IMR-90 (cell line): ENCODE measurements at regions not wholly inside any gene's neighbourhood (a gene's known extent, or its start where the extent isn't known, plus 50 kb on each side); places are given as distances from the start of the nearest gene placed in this dataset.

Experiments used
- ATAC-seq: fragments of 200-7000 bp; cut with Tn5 transposase; 2 replicates; pipeline ENCODE4 v1.9.1; 2020; ENCODE audit warnings: low read depth, mild to moderate bottlenecking, moderate library complexity
- BruUV-seq: library from RNA; stranded (reverse); fragments of 400-500 nt; replicated peaks from 2 replicates; lab custom pipeline; 2021; lab: Mats Ljungman, UMichigan
- CTCF ChIA-PET: fragments of 300-600 bp; formaldehyde crosslinking; extraction: SDS; loops from one replicate; lab custom pipeline; 2021; ENCODE audit warnings: antibody characterized with exemption; lab: Yijun Ruan, JAX
- POLR2A ChIA-PET: fragments of 300-600 bp; sonication (Branson Sonifier 250); formaldehyde crosslinking; loops from one replicate; lab custom pipeline; 2022; ENCODE audit warnings: antibody characterized with exemption; ENCODE audit not compliant: unreplicated experiment; lab: Charles Lee
- DNase-seq: peaks from one replicate; pipeline ENCODE4 v3.0.0; 2013
- H2AFZ ChIP-seq: replicated peaks from 2 replicates; pipeline ENCODE3; 2013; ENCODE audit warnings: low read length, mild to moderate bottlenecking; ENCODE audit not compliant: poor library complexity
- H2AK5ac ChIP-seq: 2 replicates; pipeline ENCODE4 v1.6.1; 2013; ENCODE audit warnings: low read depth, low read length, inconsistent platforms
- H2AK9ac ChIP-seq: replicated peaks from 2 replicates; pipeline ENCODE3; 2013; ENCODE audit warnings: mild to moderate bottlenecking, low read depth, low read length, moderate library complexity; ENCODE audit not compliant: poor library complexity
- H2BK120ac ChIP-seq: 2 replicates; pipeline ENCODE4 v1.6.1; 2013; ENCODE audit warnings: low read depth, low read length, inconsistent platforms
- H2BK15ac ChIP-seq: 3 replicates; pipeline ENCODE4 v1.6.1; 2013; ENCODE audit warnings: low read depth, low read length, inconsistent platforms
- H2BK20ac ChIP-seq: 2 replicates; pipeline ENCODE4 v1.6.1; 2013; ENCODE audit warnings: low read depth, mild to moderate bottlenecking, inconsistent platforms, low read length, moderate library complexity
- H2BK5ac ChIP-seq: 2 replicates; pipeline ENCODE4 v1.6.1; 2013; ENCODE audit warnings: mild to moderate bottlenecking, low read depth, low read length, inconsistent platforms; ENCODE audit not compliant: poor library complexity, severe bottlenecking
- H3K14ac ChIP-seq: replicated peaks from 2 replicates; pipeline ENCODE4 v1.6.1; 2013; ENCODE audit warnings: low read depth, low read length, inconsistent platforms
- H3K18ac ChIP-seq: 2 replicates; pipeline ENCODE4 v1.6.1; 2013; ENCODE audit warnings: low read depth, low read length, control low read depth
- H3K23ac ChIP-seq: 2 replicates; pipeline ENCODE4 v1.6.1; 2013; ENCODE audit warnings: low read depth, low read length, inconsistent platforms
- H3K27ac ChIP-seq: 2 replicates; pipeline ENCODE4 v1.5.1; 2013; ENCODE audit warnings: mild to moderate bottlenecking, control low read depth, low read length; ENCODE audit not compliant: insufficient read depth
- H3K27me3 ChIP-seq: 2 replicates; pipeline ENCODE4 v1.6.1; 2013; ENCODE audit warnings: low read length; ENCODE audit not compliant: control insufficient read depth, insufficient read depth
- H3K36me3 ChIP-seq: 2 replicates; pipeline ENCODE4 v1.6.1; 2013; ENCODE audit warnings: low read length, mixed read lengths; ENCODE audit not compliant: control insufficient read depth, insufficient read depth
- H3K4ac ChIP-seq: 2 replicates; pipeline ENCODE4 v1.6.1; 2013; ENCODE audit warnings: low read depth, low read length, inconsistent platforms
- H3K4me1 ChIP-seq: 2 replicates; pipeline ENCODE4 v1.6.1; 2013; ENCODE audit warnings: low read length, mixed read lengths; ENCODE audit not compliant: control insufficient read depth, insufficient read depth
- H3K4me2 ChIP-seq: 2 replicates; pipeline ENCODE4 v1.6.1; 2013; ENCODE audit warnings: low read depth, mild to moderate bottlenecking, control low read depth, low read length, moderate library complexity
- H3K4me3 ChIP-seq: 2 replicates; pipeline ENCODE4 v1.5.1; 2013; ENCODE audit warnings: low read depth, mild to moderate bottlenecking, control low read depth, low read length, moderate library complexity; ENCODE audit not compliant: insufficient read depth
- H3K56ac ChIP-seq: 2 replicates; pipeline ENCODE4 v1.6.1; 2013; ENCODE audit warnings: low read length, inconsistent platforms; ENCODE audit not compliant: insufficient read depth; ENCODE audit errors: extremely low read depth
- H3K79me1 ChIP-seq, 2 experiments: 2 replicates each; pipeline ENCODE4 v1.6.1; 2013; ENCODE audit warnings: low read length in 2 of 2, inconsistent platforms in 1 of 2, low read depth in 1 of 2
- H3K9ac ChIP-seq: 2 replicates; pipeline ENCODE4 v1.6.1; 2013; ENCODE audit warnings: low read depth, low read length, control low read depth
- H3K9me1 ChIP-seq: 2 replicates; pipeline ENCODE4 v1.6.1; 2013; ENCODE audit warnings: low read length, inconsistent platforms; ENCODE audit not compliant: insufficient read depth
- H3K9me3 ChIP-seq: 2 replicates; pipeline ENCODE4 v1.6.1; 2013; ENCODE audit warnings: low read length; ENCODE audit not compliant: control insufficient read depth, insufficient read depth
- H4K20me1 ChIP-seq: 2 replicates; pipeline ENCODE4 v1.6.1; 2013; ENCODE audit warnings: low read length, inconsistent platforms; ENCODE audit not compliant: insufficient read depth
- H4K5ac ChIP-seq: 2 replicates; pipeline ENCODE4 v1.6.1; 2013; ENCODE audit warnings: mild to moderate bottlenecking, low read depth, low read length, control low read depth
- H4K8ac ChIP-seq, 2 experiments: 2 replicates each; pipeline ENCODE4 v1.6.1; 2013; ENCODE audit warnings: low read depth in 2 of 2, low read length in 2 of 2, control low read depth in 1 of 2, inconsistent platforms in 1 of 2
- H4K91ac ChIP-seq: 2 replicates; pipeline ENCODE4 v1.6.1; 2013; ENCODE audit warnings: low read depth, low read length, inconsistent platforms; ENCODE audit not compliant: insufficient read depth
- BHLHE40 ChIP-seq: fragments of 150-350 bp; IDR thresholded peaks from 2 replicates; pipeline ENCODE4 v1.6.1; 2016; ENCODE audit warnings: mild to moderate bottlenecking, low read depth, low read length
- CEBPB ChIP-seq: IDR thresholded peaks from 2 replicates; pipeline ENCODE4 v1.6.1; 2012; ENCODE audit warnings: low read depth, low read length, improper control_type of control experiment
- CHD1 ChIP-seq: IDR thresholded peaks from 2 replicates; pipeline ENCODE4 v1.6.1; 2012; ENCODE audit warnings: low read depth, low read length, improper control_type of control experiment
- CTCF ChIP-seq: conservative IDR thresholded peaks from 2 replicates; pipeline ENCODE4 v1.5.1; 2012; ENCODE audit warnings: mild to moderate bottlenecking, low read depth, low read length, improper control_type of control experiment
- ELK1 ChIP-seq: fragments of 150-350 bp; IDR thresholded peaks from 2 replicates; pipeline ENCODE4 v1.6.1; 2016; ENCODE audit warnings: low read depth, mild to moderate bottlenecking, low read length, moderate library complexity, borderline replicate concordance
- FOS ChIP-seq: fragments of 150-350 bp; IDR thresholded peaks from 2 replicates; pipeline ENCODE4 v1.6.1; 2016; ENCODE audit warnings: low read depth, low read length
- MAFK ChIP-seq: IDR thresholded peaks from 2 replicates; pipeline ENCODE4 v1.6.1; 2012; ENCODE audit warnings: low read depth, low read length, improper control_type of control experiment
- NFE2L2 ChIP-seq: fragments of 150-350 bp; IDR thresholded peaks from 2 replicates; pipeline ENCODE4 v1.6.1; 2016; ENCODE audit warnings: low read depth, mild to moderate bottlenecking, low read length
- RAD21 ChIP-seq: IDR thresholded peaks from 2 replicates; pipeline ENCODE4 v1.6.1; 2012; ENCODE audit warnings: low read length, improper control_type of control experiment
- RFX5 ChIP-seq: IDR thresholded peaks from 2 replicates; pipeline ENCODE4 v1.8.0; 2012; ENCODE audit warnings: low read depth, mild to moderate bottlenecking, low read length, moderate library complexity
- USF2 ChIP-seq: fragments of 150-350 bp; IDR thresholded peaks from 2 replicates; pipeline ENCODE4 v1.6.1; 2017; ENCODE audit warnings: mild to moderate bottlenecking, antibody characterized with exemption, low read length, low read depth
- WGBS, 2 experiments: methylation state at CpG; one replicate each; pipeline versions ENCODE4 v1.1.5 to v1.1.7; 2013; ENCODE audit warnings: missing lambda C conversion rate in 2 of 2; ENCODE audit not compliant: insufficient read length in 1 of 2; ENCODE audit errors: extremely low coverage in 2 of 2; 5-methylcytosine and 5-hydroxymethylcytosine counted together
- dilution Hi-C: fragments of 300-500 bp; cut with HindIII; formaldehyde crosslinking; loops from one replicate; pipeline ENCODE4 v1.14.3; 2018; ENCODE audit warnings: low sequenced_read_pairs; ENCODE audit not compliant: unreplicated experiment
- in situ Hi-C: fragments of 300-500 bp; cut with MboI; formaldehyde crosslinking; loops from 3 replicates; pipeline ENCODE4 v1.14.3; 2019; ENCODE audit warnings: low sequenced_read_pairs, inconsistent platforms, mixed read lengths
- intact Hi-C: fragments of 100-400 bp; cut with micrococcal nuclease; formaldehyde crosslinking; loops from 2 replicates; pipeline ENCODE4 v1.10.0; 2022

GRCh38 chr6:74152096-74152675 is 456.2 kb downstream of the CD109 start:
- no peak overlapping the region for H2AFZ ChIP-seq
- H3K36me3 ChIP-seq = no peaks in the 10 kb centered on the region
- H3K9ac ChIP-seq = no peak overlapping the region
- no peak overlapping the region for H3K27ac ChIP-seq
- no peak overlapping the region for H4K8ac ChIP-seq
- H3K56ac ChIP-seq = no peak overlapping the region
- H2AK5ac ChIP-seq = no peak overlapping the region
- intact Hi-C loops (no loop called here), dilution Hi-C loops (no loop called here), in situ Hi-C loops (no loop called here)
- WGBS, 2 experiments = no CpG with 5 or more reads among the region's 3 CpGs
- H3K9me1 ChIP-seq = no peaks in the 10 kb centered on the region
- ATAC-seq = no peak
- no peak overlapping the region for H2BK120ac ChIP-seq
- H3K18ac ChIP-seq = peak overlapping the region; percentile 13; the same call in 1 of the 2 replicates
- no peak overlapping the region for H3K4me2 ChIP-seq
- ChIA-PET CTCF (interaction anchor here (0.6 kb wide), 1 partner anchor 216 kb away, joined by 3 read pairs; no protein-coding TSS in a partner anchor), POLR2A (no interaction called here)
- H3K23ac ChIP-seq = no peak overlapping the region
- H3K4me1 ChIP-seq = no peaks in the 10 kb centered on the region
- no peaks in the 10 kb centered on the region for H3K79me1 ChIP-seq
- peak; percentile 4 for DNase-seq
- H3K14ac ChIP-seq = no peak overlapping the region
- H4K91ac ChIP-seq = no peak overlapping the region
- no peak overlapping the region for H3K4ac ChIP-seq
- TF ChIP-seq MAFK = no peak
- no peak for TF ChIP-seq BHLHE40
- TF ChIP-seq CEBPB = no peak
- no peak for TF ChIP-seq USF2
- no peak for TF ChIP-seq RFX5
- TF ChIP-seq RAD21 = no peak
- TF ChIP-seq ELK1 = no peak
- TF ChIP-seq NFE2L2 = no peak
- no peak for TF ChIP-seq FOS
- no peak for TF ChIP-seq CHD1
- no peak for TF ChIP-seq CTCF
- no peaks in the 10 kb centered on the region for H3K27me3 ChIP-seq
- H3K9me3 ChIP-seq = no peaks in the 10 kb centered on the region
- BruUV-seq = no TSS peak
- no peak overlapping the region for H2BK15ac ChIP-seq
- no peak overlapping the region for H2AK9ac ChIP-seq
- H2BK5ac ChIP-seq = no peak overlapping the region
- no peaks in the 10 kb centered on the region for H4K20me1 ChIP-seq
- H4K5ac ChIP-seq = no peak overlapping the region
- no peak overlapping the region for H2BK20ac ChIP-seq
- no peak overlapping the region for H3K4me3 ChIP-seq
